NCI-H526 (cell line): ENCODE measurements at regions not wholly inside any gene's neighbourhood (a gene's known extent, or its start where the extent isn't known, plus 50 kb on each side); places are given as distances from the start of the nearest gene placed in this dataset.

ENCODE experiments used
- DNase-seq, 2 experiments: peaks; one replicate each; lab custom pipeline; 2025; lab: John Stamatoyannopoulos, UW

- no peak for DNase-seq
These were observed 235.8 kb upstream of the NLRP1 start for GRCh38 chr17:5819921-5820685.

GRCh38 chr17:5820721-5821456 is 236.6 kb upstream of the NLRP1 start:
- no peak for DNase-seq

- no peak for DNase-seq
These were observed 237.5 kb upstream of the NLRP1 start for GRCh38 chr17:5821803-5822202.

GRCh38 chr17:5822281-5823060 is 238.2 kb upstream of the NLRP1 start:
- DNase-seq, result no peak

GRCh38 chr17:5823219-5823618 is 238.9 kb upstream of the NLRP1 start:
- DNase-seq, result no peak

GRCh38 chr17:5825717-5826330 is 241.5 kb upstream of the NLRP1 start:
- no peak for DNase-seq

- DNase-seq, result no peak
These were observed 242.1 kb upstream of the NLRP1 start for GRCh38 chr17:5826384-5826783.

- no peak for DNase-seq
These were observed 239.3 kb upstream of the WSCD1 start for GRCh38 chr17:5830921-5831320.

GRCh38 chr17:5832886-5833285 is 237.3 kb upstream of the WSCD1 start:
- DNase-seq, result peak; percentile 5 to 18

- DNase-seq, result no peak
These were observed 233.1 kb upstream of the WSCD1 start for GRCh38 chr17:5837055-5837491.

GRCh38 chr17:5838661-5839300 is 231.4 kb upstream of the WSCD1 start:
- DNase-seq, result no peak

- DNase-seq, result no peak
These were observed 229.2 kb upstream of the WSCD1 start for GRCh38 chr17:5840811-5841446.

GRCh38 chr17:5841862-5842261 is 228.3 kb upstream of the WSCD1 start:
- DNase-seq, result no peak

GRCh38 chr17:5843366-5844026 is 226.7 kb upstream of the WSCD1 start:
- peak in 1 of 2 experiments; percentile 1 for DNase-seq

- DNase-seq, result no peak
These were observed 224.2 kb upstream of the WSCD1 start for GRCh38 chr17:5846001-5846400.

- DNase-seq, result peak; percentile 41 to 74
These were observed 215.2 kb upstream of the WSCD1 start for GRCh38 chr17:5854871-5855554.

GRCh38 chr17:5861246-5861645 is 208.9 kb upstream of the WSCD1 start:
- DNase-seq, result no peak

- DNase-seq, result peak in 1 of 2 experiments; percentile 13
These were observed 208.3 kb upstream of the WSCD1 start for GRCh38 chr17:5861854-5862253.

GRCh38 chr17:5862395-5862794 is 207.8 kb upstream of the WSCD1 start:
- no peak for DNase-seq
